B cell (primary cell): ENCODE measurements at regions not wholly inside any gene's neighbourhood (a gene's known extent, or its start where the extent isn't known, plus 50 kb on each side); places are given as distances from the start of the nearest gene placed in this dataset.

ENCODE experiments used
- ATAC-seq: fragments of 200-7000 bp; cut with Tn5 transposase; one replicate; pipeline ENCODE4 v1.10.0; 2021; ENCODE audit warnings: low read depth, mild to moderate bottlenecking, moderate number of reproducible peaks, moderate library complexity
- CTCF ChIA-PET: fragments of 350-600 bp; sonication (Branson Sonifier 250); formaldehyde crosslinking; loops from one replicate; lab custom pipeline; 2021; ENCODE audit warnings: antibody characterized with exemption, inconsistent platforms; lab: Charles Lee
- POLR2A ChIA-PET: fragments of 350-600 bp; sonication (Branson Sonifier 250); formaldehyde crosslinking; loops from one replicate; lab custom pipeline; 2021; ENCODE audit warnings: antibody characterized with exemption; lab: Charles Lee
- DNase-seq: peaks from one replicate; pipeline ENCODE4 v3.0.0; 2013
- H2AFZ ChIP-seq: 2 replicates; pipeline ENCODE4 v1.6.1; 2012; ENCODE audit warnings: mild to moderate bottlenecking, low read depth, low read length; ENCODE audit not compliant: insufficient read depth, poor library complexity, severe bottlenecking
- H3K27ac ChIP-seq, 2 donors: 1 replicate in 1 of 2; 2 replicates in 1 of 2; pipeline ENCODE4 v1.5.1; 2012 to 2013; ENCODE audit warnings: low read length in 2 of 2, mild to moderate bottlenecking in 2 of 2, moderate library complexity in 1 of 2
- H3K27me3 ChIP-seq, 4 experiments: fragments of 200-600 bp in 1 of 4; sonication (generic) in 1 of 4; replicated peaks in 1 of 4; 1 replicate in 2 of 4; 2 replicates in 2 of 4; pipeline versions ENCODE4 v1.6.1 to v1.7.0; 2013 to 2016; ENCODE audit warnings: low read length in 3 of 4, mild to moderate bottlenecking in 2 of 4, mixed read lengths in 1 of 4, moderate library complexity in 1 of 4; ENCODE audit not compliant: insufficient read depth in 4 of 4, control insufficient read depth in 3 of 4; ENCODE audit errors: control extremely low read depth in 1 of 4
- H3K36me3 ChIP-seq, 2 experiments: replicated peaks in 1 of 2; 1 replicate in 1 of 2; 2 replicates in 1 of 2; pipeline versions ENCODE4 v1.6.1 to v1.7.1; 2013; ENCODE audit warnings: low read length in 1 of 2; ENCODE audit not compliant: insufficient read depth in 2 of 2, control insufficient read depth in 1 of 2; ENCODE audit errors: control extremely low read depth in 1 of 2, extremely low read depth in 1 of 2
- H3K4me1 ChIP-seq, 2 donors: fragments of 200-600 bp in 1 of 2; sonication (generic) in 1 of 2; 1 replicate in 1 of 2; 2 replicates in 1 of 2; pipeline versions ENCODE4 v1.5.1 to v1.6.1; 2013 to 2017; ENCODE audit warnings: low read length in 2 of 2; ENCODE audit not compliant: control insufficient read depth in 2 of 2, insufficient read depth in 2 of 2
- H3K4me2 ChIP-seq: replicated peaks from 2 replicates; pipeline ENCODE3; 2012; ENCODE audit warnings: mild to moderate bottlenecking, low read depth, low read length; ENCODE audit not compliant: poor library complexity, severe bottlenecking
- H3K4me3 ChIP-seq, 5 experiments: fragments of 200-600 bp in 1 of 5; sonication (generic) in 1 of 5; 1 replicate in 3 of 5; 2 replicates in 2 of 5; pipeline versions ENCODE4 v1.5.1 to v1.7.0; 2011 to 2016; ENCODE audit warnings: low read length in 4 of 5, mild to moderate bottlenecking in 4 of 5, low read depth in 2 of 5, control low read depth in 1 of 5, moderate library complexity in 1 of 5; ENCODE audit not compliant: insufficient read depth in 1 of 5; ENCODE audit errors: control extremely low read depth in 1 of 5, extremely low read depth in 1 of 5
- H3K79me2 ChIP-seq: fragments of 200-600 bp; sonication (generic); one replicate; pipeline ENCODE4 v1.6.0; 2016; ENCODE audit warnings: low read length; ENCODE audit not compliant: control insufficient read depth, insufficient read depth
- H3K9ac ChIP-seq: fragments of 200-600 bp; sonication (generic); 2 replicates; pipeline ENCODE4 v1.6.1; 2017; ENCODE audit warnings: mild to moderate bottlenecking, low read length, moderate library complexity
- H3K9me3 ChIP-seq, 3 donors: one replicate each; pipeline versions ENCODE4 v1.6.1 to v1.7.1; 2013; ENCODE audit warnings: low read length in 2 of 3; ENCODE audit not compliant: control insufficient read depth in 2 of 3, insufficient read depth in 1 of 3; ENCODE audit errors: control extremely low read depth in 1 of 3
- H4K20me1 ChIP-seq: 2 replicates; pipeline ENCODE4 v1.6.0; 2012; ENCODE audit warnings: mild to moderate bottlenecking, low read length; ENCODE audit not compliant: insufficient read depth, control insufficient read depth, poor library complexity, severe bottlenecking
- H3K27ac Mint-ChIP-seq: one replicate; pipeline ENCODE4 v1.8.0; 2021; ENCODE audit warnings: mixed read lengths
- H3K27me3 Mint-ChIP-seq: one replicate; pipeline ENCODE4 v1.8.0; 2021; ENCODE audit warnings: mixed read lengths
- H3K4me1 Mint-ChIP-seq: one replicate; pipeline ENCODE4 v1.8.0; 2021; ENCODE audit warnings: mixed read lengths
- H3K4me3 Mint-ChIP-seq: one replicate; pipeline ENCODE4 v1.8.0; 2021; ENCODE audit warnings: mixed read lengths
- H3K9me3 Mint-ChIP-seq: one replicate; pipeline ENCODE4 v1.8.0; 2022; ENCODE audit warnings: mixed read lengths; ENCODE audit not compliant: insufficient read depth
- CTCF ChIP-seq: fragments of 200-600 bp; IDR thresholded peaks from one replicate; pipeline ENCODE4 v1.8.0; 2022; ENCODE audit warnings: antibody characterized with exemption, mild to moderate bottlenecking
- EZH2 ChIP-seq: IDR thresholded peaks from 2 replicates; pipeline ENCODE4 v1.6.1; 2012; ENCODE audit warnings: borderline replicate concordance, low read depth, mild to moderate bottlenecking, moderate library complexity, low read length; ENCODE audit not compliant: insufficient read depth, poor library complexity, severe bottlenecking
- WGBS: methylation state at CpG from one replicate; pipeline ENCODE4 v1.1.5; 2013; ENCODE audit warnings: missing lambda C conversion rate; ENCODE audit not compliant: insufficient coverage; 5-methylcytosine and 5-hydroxymethylcytosine counted together
- intact Hi-C: fragments of 100-400 bp; cut with micrococcal nuclease; formaldehyde crosslinking; loops from one replicate; pipeline ENCODE4 v1.10.0; 2022

- H3K27me3 Mint-ChIP-seq, result no peaks in the 10 kb centered on the region
- H4K20me1 ChIP-seq, result no peaks in the 10 kb centered on the region
- no peaks in the 10 kb centered on the region for H3K36me3 ChIP-seq
- H3K4me3 ChIP-seq, result no peak overlapping the region
- H3K4me3 Mint-ChIP-seq, result no peak overlapping the region
- CTCF ChIA-PET, result no interaction called here
- peaks cover 8% of the 10 kb centered on the region for H3K9me3 Mint-ChIP-seq
- no peak overlapping the region for H3K4me2 ChIP-seq
- POLR2A ChIA-PET, result no interaction called here
- TF ChIP-seq EZH2, result no peak
- TF ChIP-seq CTCF, result no peak
- H3K4me1 ChIP-seq, result no peaks in the 10 kb centered on the region
- H3K9ac ChIP-seq, result no peak overlapping the region
- no peak for DNase-seq
- ATAC-seq, result no peak
- intact Hi-C loops, result no loop called here
- no peak overlapping the region for H3K27ac ChIP-seq
- no peaks in the 10 kb centered on the region for H3K79me2 ChIP-seq
- H2AFZ ChIP-seq, result no peak overlapping the region
- no peak overlapping the region for H3K27ac Mint-ChIP-seq
- WGBS, result 100% methylated on average over 1 of the region's 4 CpGs
- H3K4me1 Mint-ChIP-seq, result no peaks in the 10 kb centered on the region
- peaks cover 0 to 11% (median 1%) of the 10 kb centered on the region in 3 donors for H3K9me3 ChIP-seq
- H3K27me3 ChIP-seq, result no peaks in the 10 kb centered on the region
Observed at GRCh38 chr3:21273259-21274025, 477.6 kb downstream of the ZNF385D start.

GRCh38 chr3:21271606-21272016 is 479.4 kb downstream of the ZNF385D start:
- ChIA-PET CTCF (no interaction called here), POLR2A (no interaction called here)
- Histone ChIP-seq H3K4me2 (no peak overlapping the region), H3K4me3 (no peak overlapping the region), H3K27ac (no peak overlapping the region), H3K4me1 (no peaks in the 10 kb centered on the region), H2AFZ (no peak overlapping the region), H4K20me1 (no peaks in the 10 kb centered on the region), H3K79me2 (no peaks in the 10 kb centered on the region), H3K27me3 (no peaks in the 10 kb centered on the region), H3K36me3 (no peaks in the 10 kb centered on the region), H3K9ac (no peak overlapping the region), H3K9me3 (peaks cover 0 to 11% (median 1%) of the 10 kb centered on the region in 3 donors)
- DNase-seq (no peak), ATAC-seq (no peak)
- no peak for TF ChIP-seq EZH2
- TF ChIP-seq CTCF, result no peak
- Mint-ChIP-seq H3K4me1 (no peaks in the 10 kb centered on the region), H3K27me3 (no peaks in the 10 kb centered on the region), H3K4me3 (no peak overlapping the region), H3K27ac (no peak overlapping the region), H3K9me3 (peaks cover 8% of the 10 kb centered on the region)
- intact Hi-C loops, result no loop called here
- WGBS, result 97% methylated on average over 19 of the region's 19 CpGs
